Fibroblast of lung (primary cell): ENCODE measurements at regions not wholly inside any gene's neighbourhood (a gene's known extent, or its start where the extent isn't known, plus 50 kb on each side); places are given as distances from the start of the nearest gene placed in this dataset.

Experiments used
- DNase-seq, 2 donors: peaks; one replicate each; pipeline versions ENCODE4 v3.0.0 to v3.0.0-alpha.2; 2010; ENCODE audit warnings: low read depth in 2 of 2
- H2AFZ ChIP-seq: 2 replicates; pipeline ENCODE4 v1.5.1; 2012; ENCODE audit warnings: low read length, control low read depth, inconsistent platforms
- H3K27ac ChIP-seq: 2 replicates; pipeline ENCODE4 v1.5.1; 2011; ENCODE audit warnings: low read length, control low read depth; ENCODE audit not compliant: insufficient read depth
- H3K27me3 ChIP-seq: 2 replicates; pipeline ENCODE4 v1.5.1; 2011; ENCODE audit warnings: mild to moderate bottlenecking, low read length; ENCODE audit not compliant: control insufficient read depth, insufficient read depth
- H3K36me3 ChIP-seq: 2 replicates; pipeline ENCODE4 v1.5.1; 2011; ENCODE audit warnings: low read length; ENCODE audit not compliant: control insufficient read depth, insufficient read depth
- H3K4me1 ChIP-seq: 2 replicates; pipeline ENCODE4 v1.5.1; 2011; ENCODE audit warnings: low read length; ENCODE audit not compliant: control insufficient read depth, insufficient read depth; ENCODE audit errors: extremely low read depth
- H3K4me2 ChIP-seq: 2 replicates; pipeline ENCODE4 v1.5.1; 2011; ENCODE audit warnings: low read length, control low read depth; ENCODE audit not compliant: insufficient read depth; ENCODE audit errors: extremely low read depth
- H3K4me3 ChIP-seq, 4 experiments: fragments of 200-600 bp in 1 of 4; sonication (generic) in 1 of 4; replicated peaks in 1 of 4; 2 replicates each; pipeline ENCODE4 v1.5.1; 2011 to 2016; ENCODE audit warnings: low read length in 4 of 4, low read depth in 3 of 4, mild to moderate bottlenecking in 3 of 4, control low read depth in 2 of 4, inconsistent platforms in 1 of 4, mixed read lengths in 1 of 4; ENCODE audit not compliant: insufficient read depth in 1 of 4; ENCODE audit errors: control extremely low read depth in 1 of 4
- H3K79me2 ChIP-seq: 2 replicates; pipeline ENCODE4 v1.5.1; 2012; ENCODE audit warnings: mild to moderate bottlenecking, low read length, inconsistent platforms; ENCODE audit not compliant: control insufficient read depth, insufficient read depth
- H3K9ac ChIP-seq: 2 replicates; pipeline ENCODE4 v1.5.1; 2011; ENCODE audit warnings: mild to moderate bottlenecking, low read length, control low read depth; ENCODE audit not compliant: insufficient read depth
- H3K9me3 ChIP-seq: 2 replicates; pipeline ENCODE4 v1.5.1; 2012; ENCODE audit warnings: low read depth, low read length; ENCODE audit not compliant: control insufficient read depth, insufficient read depth
- H4K20me1 ChIP-seq: 2 replicates; pipeline ENCODE4 v1.5.1; 2011; ENCODE audit warnings: low read length; ENCODE audit not compliant: control insufficient read depth, insufficient read depth; ENCODE audit errors: extremely low read depth
- EZH2 ChIP-seq: IDR thresholded peaks from 2 replicates; pipeline ENCODE4 v1.5.1; 2012; ENCODE audit warnings: low read length, control low read depth, mild to moderate bottlenecking; ENCODE audit errors: missing control alignments
- TF ChIP-seq, protein P1 (sequence below), 2 donors: IDR thresholded peaks in 1 of 2; conservative IDR thresholded peaks in 1 of 2; 1 replicate in 1 of 2; 2 replicates in 1 of 2; pipeline ENCODE4 v1.5.1; 2011 to 2012; ENCODE audit warnings: low read length in 2 of 2, control low read depth in 1 of 2, inconsistent platforms in 1 of 2, low read depth in 1 of 2, mild to moderate bottlenecking in 1 of 2

DNA sequence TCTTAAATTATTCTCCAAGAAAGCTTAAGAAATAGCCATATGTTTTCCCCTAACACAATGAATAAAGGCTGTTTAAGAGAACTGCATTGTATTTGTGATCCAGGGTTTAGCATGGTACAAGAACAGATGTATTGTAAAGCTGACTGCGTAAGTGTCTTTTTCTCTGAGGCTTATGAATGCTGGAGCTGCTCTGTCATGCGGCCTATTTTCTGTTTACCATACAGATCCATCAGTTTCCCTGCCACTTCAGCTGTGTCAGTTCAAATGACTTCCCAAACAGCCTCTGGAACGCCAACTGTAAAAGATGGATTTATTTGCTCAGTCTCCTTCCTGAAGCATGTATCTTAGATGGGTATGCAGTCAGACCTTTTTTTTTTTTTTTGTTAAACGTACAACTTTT, 419.3 kb upstream of the HS3ST5 start:
- Histone ChIP-seq H3K36me3 (no peaks in the 10 kb centered on the region), H2AFZ (no peak overlapping the region), H3K9ac (no peak overlapping the region), H3K9me3 (no peaks in the 10 kb centered on the region), H3K4me3 (no peak overlapping the region), H4K20me1 (no peaks in the 10 kb centered on the region), H3K27me3 (no peaks in the 10 kb centered on the region), H3K4me2 (no peak overlapping the region), H3K4me1 (no peaks in the 10 kb centered on the region), H3K79me2 (no peaks in the 10 kb centered on the region), H3K27ac (no peak overlapping the region)
- no peak for TF ChIP-seq EZH2
- TF ChIP-seq, protein P1, sequence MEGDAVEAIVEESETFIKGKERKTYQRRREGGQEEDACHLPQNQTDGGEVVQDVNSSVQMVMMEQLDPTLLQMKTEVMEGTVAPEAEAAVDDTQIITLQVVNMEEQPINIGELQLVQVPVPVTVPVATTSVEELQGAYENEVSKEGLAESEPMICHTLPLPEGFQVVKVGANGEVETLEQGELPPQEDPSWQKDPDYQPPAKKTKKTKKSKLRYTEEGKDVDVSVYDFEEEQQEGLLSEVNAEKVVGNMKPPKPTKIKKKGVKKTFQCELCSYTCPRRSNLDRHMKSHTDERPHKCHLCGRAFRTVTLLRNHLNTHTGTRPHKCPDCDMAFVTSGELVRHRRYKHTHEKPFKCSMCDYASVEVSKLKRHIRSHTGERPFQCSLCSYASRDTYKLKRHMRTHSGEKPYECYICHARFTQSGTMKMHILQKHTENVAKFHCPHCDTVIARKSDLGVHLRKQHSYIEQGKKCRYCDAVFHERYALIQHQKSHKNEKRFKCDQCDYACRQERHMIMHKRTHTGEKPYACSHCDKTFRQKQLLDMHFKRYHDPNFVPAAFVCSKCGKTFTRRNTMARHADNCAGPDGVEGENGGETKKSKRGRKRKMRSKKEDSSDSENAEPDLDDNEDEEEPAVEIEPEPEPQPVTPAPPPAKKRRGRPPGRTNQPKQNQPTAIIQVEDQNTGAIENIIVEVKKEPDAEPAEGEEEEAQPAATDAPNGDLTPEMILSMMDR (conservative IDR thresholded peaks at IDR 0.05 in 1 of 2, IDR thresholded peaks at IDR 0.05 in 1 of 2; ENCODE audit: low read depth in 1 of 2, low read length in 2 of 2): no peak
- DNase-seq: no peak

DNA sequence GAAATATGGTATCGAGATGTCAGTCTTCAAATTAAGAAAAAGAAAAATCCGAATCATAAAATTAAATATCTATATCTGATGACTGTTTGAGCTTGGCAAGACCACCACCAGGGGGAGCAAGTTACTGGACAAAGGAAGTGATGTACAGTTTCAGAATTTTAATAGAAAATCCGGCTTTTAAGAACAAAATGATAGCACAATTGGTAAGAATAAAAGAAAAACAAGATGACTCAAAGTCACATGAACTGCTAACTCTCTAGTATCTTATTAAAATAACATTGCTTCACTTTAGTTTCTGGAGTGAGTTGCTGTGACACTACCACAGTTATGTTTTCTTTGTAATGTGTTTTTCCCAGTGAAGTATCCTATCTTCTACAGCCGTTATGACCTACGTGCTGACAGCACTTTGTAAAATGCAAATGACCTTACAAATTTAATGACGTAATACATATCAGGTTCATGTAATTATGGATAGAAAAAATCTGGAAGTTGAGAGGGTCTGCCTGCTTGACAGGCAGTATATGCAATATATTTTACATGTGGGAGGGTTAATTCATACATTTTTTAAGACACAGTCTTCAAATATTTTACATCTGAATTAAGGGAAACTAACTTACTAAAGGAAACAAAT, 405.3 kb upstream of the HS3ST5 start:
- H3K79me2 ChIP-seq: no peaks in the 10 kb centered on the region
- H3K4me1 ChIP-seq: no peaks in the 10 kb centered on the region
- TF ChIP-seq, protein P1 (conservative IDR thresholded peaks at IDR 0.05 in 1 of 2, IDR thresholded peaks at IDR 0.05 in 1 of 2; ENCODE audit: low read depth in 1 of 2, low read length in 2 of 2): peak; percentile 55 to 77
- TF ChIP-seq EZH2: no peak
- DNase-seq: peak; percentile 59 to 72
- H2AFZ ChIP-seq: no peak overlapping the region
- H3K4me3 ChIP-seq: no peak overlapping the region
- H3K36me3 ChIP-seq: no peaks in the 10 kb centered on the region
- no peaks in the 10 kb centered on the region for H3K27me3 ChIP-seq
- H3K4me2 ChIP-seq: no peak overlapping the region
- no peaks in the 10 kb centered on the region for H4K20me1 ChIP-seq
- no peaks in the 10 kb centered on the region for H3K9me3 ChIP-seq
- H3K9ac ChIP-seq: no peak overlapping the region
- H3K27ac ChIP-seq: no peak overlapping the region

DNA sequence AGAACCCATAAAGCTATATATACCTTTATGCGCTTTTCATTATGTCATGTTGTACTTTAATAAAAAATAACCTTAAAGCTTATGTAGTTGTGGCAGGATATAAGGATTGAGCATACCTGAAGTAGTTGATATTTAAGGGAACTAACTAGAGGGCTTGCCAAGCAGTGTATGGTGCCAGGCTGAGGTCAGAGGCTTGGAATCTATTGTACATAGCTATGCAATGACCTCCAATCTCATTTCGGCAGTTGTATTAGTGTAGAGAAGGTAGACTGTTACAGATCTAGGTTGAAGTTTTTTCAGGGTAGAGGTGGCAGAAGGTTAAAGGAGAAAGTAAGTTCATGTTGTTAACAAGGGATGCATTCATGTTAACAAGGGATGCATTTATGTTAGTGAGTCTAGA, 397.7 kb upstream of the HS3ST5 start:
- H3K27me3 ChIP-seq: no peaks in the 10 kb centered on the region
- H3K9ac ChIP-seq: no peak overlapping the region
- no peak overlapping the region for H3K27ac ChIP-seq
- TF ChIP-seq, protein P1 (conservative IDR thresholded peaks at IDR 0.05 in 1 of 2, IDR thresholded peaks at IDR 0.05 in 1 of 2; ENCODE audit: low read depth in 1 of 2, low read length in 2 of 2): no peak
- no peak for TF ChIP-seq EZH2
- H3K9me3 ChIP-seq: no peaks in the 10 kb centered on the region
- H4K20me1 ChIP-seq: no peaks in the 10 kb centered on the region
- no peak overlapping the region for H3K4me2 ChIP-seq
- no peaks in the 10 kb centered on the region for H3K79me2 ChIP-seq
- H3K4me3 ChIP-seq: no peak overlapping the region
- H3K36me3 ChIP-seq: no peaks in the 10 kb centered on the region
- H3K4me1 ChIP-seq: no peaks in the 10 kb centered on the region
- H2AFZ ChIP-seq: no peak overlapping the region
- peak in 1 of 2 donors; percentile 52 for DNase-seq
